Caco-2 (cell line): ENCODE measurements at regions not wholly inside any gene's neighbourhood (a gene's known extent, or its start where the extent isn't known, plus 50 kb on each side); places are given as distances from the start of the nearest gene placed in this dataset.

Experiments used
- BruUV-seq: library from RNA; stranded (reverse); fragments of 400-500 nt; replicated peaks from 2 replicates; lab custom pipeline; 2021; lab: Mats Ljungman, UMichigan
- CTCF ChIA-PET: fragments of 300-600 bp; sonication (Branson Sonifier 250); formaldehyde crosslinking; loops from one replicate; lab custom pipeline; 2022; ENCODE audit warnings: antibody characterized with exemption; lab: Charles Lee
- POLR2A ChIA-PET: fragments of 300-600 bp; sonication (Branson Sonifier 250); formaldehyde crosslinking; loops from one replicate; lab custom pipeline; 2022; ENCODE audit warnings: antibody characterized with exemption; lab: Charles Lee
- DNase-seq, 2 experiments: peaks; one replicate each; pipeline versions ENCODE4 v3.0.0 to v3.0.0-alpha.2; 2020 to 2022
- H3K27me3 ChIP-seq: replicated peaks from 2 replicates; pipeline ENCODE4 v1.6.0; 2011; ENCODE audit warnings: low read length; ENCODE audit not compliant: control insufficient read depth, insufficient read depth
- H3K36me3 ChIP-seq: 2 replicates; pipeline ENCODE4 v1.5.1; 2011; ENCODE audit warnings: low read length; ENCODE audit not compliant: control insufficient read depth, insufficient read depth
- H3K4me1 ChIP-seq: fragments of 250-450 bp; sonication (Bioruptor Pico); 2 replicates; pipeline ENCODE4 v1.5.1; 2020; ENCODE audit warnings: mild to moderate bottlenecking
- H3K4me3 ChIP-seq: 2 replicates; pipeline ENCODE4 v1.5.1; 2011; ENCODE audit warnings: low read depth, mild to moderate bottlenecking, control low read depth, low read length
- H3K9me3 ChIP-seq: fragments of 250-450 bp; sonication (Bioruptor Pico); 2 replicates; pipeline ENCODE4 v1.5.1; 2020; ENCODE audit warnings: mild to moderate bottlenecking, moderate library complexity
- H3K27ac Mint-ChIP-seq: one replicate; pipeline ENCODE4 v1.8.0; 2022; ENCODE audit warnings: mixed read lengths; ENCODE audit not compliant: unreplicated experiment
- H3K27me3 Mint-ChIP-seq: one replicate; pipeline ENCODE4 v1.8.0; 2022; ENCODE audit warnings: mixed read lengths; ENCODE audit not compliant: insufficient read depth, unreplicated experiment
- H3K36me3 Mint-ChIP-seq: one replicate; pipeline ENCODE4 v1.8.0; 2022; ENCODE audit warnings: mild to moderate bottlenecking, mixed read lengths; ENCODE audit not compliant: insufficient read depth, unreplicated experiment
- H3K4me1 Mint-ChIP-seq: one replicate; pipeline ENCODE4 v1.8.0; 2022; ENCODE audit warnings: low read depth, mixed read lengths; ENCODE audit not compliant: unreplicated experiment
- H3K4me3 Mint-ChIP-seq: one replicate; pipeline ENCODE4 v1.8.0; 2022; ENCODE audit warnings: mild to moderate bottlenecking, moderate library complexity, mixed read lengths; ENCODE audit not compliant: unreplicated experiment
- H3K9me3 Mint-ChIP-seq: one replicate; pipeline ENCODE4 v1.8.0; 2022; ENCODE audit warnings: mixed read lengths; ENCODE audit not compliant: unreplicated experiment
- intact Hi-C: fragments of 100-400 bp; cut with micrococcal nuclease; formaldehyde crosslinking; loops from one replicate; pipeline ENCODE4 v1.10.0; 2022; ENCODE audit not compliant: unreplicated experiment
- TF ChIP-seq, protein P1 (sequence below), 2 experiments: fragments of 200-600 bp in 1 of 2; IDR thresholded peaks; 1 replicate in 1 of 2; 2 replicates in 1 of 2; pipeline versions ENCODE4 v1.5.1 to v1.8.0; 2011 to 2022; ENCODE audit warnings: antibody characterized with exemption in 1 of 2, control low read depth in 1 of 2, inconsistent platforms in 1 of 2, low read depth in 1 of 2, low read length in 1 of 2, mild to moderate bottlenecking in 1 of 2, moderate library complexity in 1 of 2; ENCODE audit not compliant: insufficient read depth in 1 of 2, severe bottlenecking in 1 of 2, unreplicated experiment in 1 of 2

DNA sequence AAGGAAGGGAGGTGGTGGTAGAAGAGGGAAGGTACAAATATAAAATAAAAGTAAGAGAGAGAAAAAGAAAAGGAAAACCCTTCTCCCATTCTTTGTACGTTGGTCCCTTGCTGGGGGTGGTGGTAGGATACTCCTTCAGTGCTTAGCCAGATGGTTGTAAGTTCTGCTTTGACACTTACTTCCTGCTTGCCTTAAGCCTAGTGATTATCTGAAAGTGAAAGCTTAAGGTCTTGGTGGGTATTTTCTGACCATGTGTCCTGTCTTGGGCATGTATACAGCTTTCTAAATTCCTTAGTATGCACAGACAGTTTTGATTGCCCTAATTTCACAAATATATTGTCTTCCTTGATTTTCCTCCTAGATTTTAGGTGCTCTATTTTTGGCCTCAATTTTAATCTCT is 314.8 kb downstream of the PCDH17 start:
- Mint-ChIP-seq H3K27me3 (no peaks in the 10 kb centered on the region), H3K27ac (no peak overlapping the region), H3K4me3 (no peak overlapping the region), H3K9me3 (peaks cover 20% of the 10 kb centered on the region), H3K36me3 (no peaks in the 10 kb centered on the region), H3K4me1 (no peaks in the 10 kb centered on the region)
- TF ChIP-seq, protein P1, sequence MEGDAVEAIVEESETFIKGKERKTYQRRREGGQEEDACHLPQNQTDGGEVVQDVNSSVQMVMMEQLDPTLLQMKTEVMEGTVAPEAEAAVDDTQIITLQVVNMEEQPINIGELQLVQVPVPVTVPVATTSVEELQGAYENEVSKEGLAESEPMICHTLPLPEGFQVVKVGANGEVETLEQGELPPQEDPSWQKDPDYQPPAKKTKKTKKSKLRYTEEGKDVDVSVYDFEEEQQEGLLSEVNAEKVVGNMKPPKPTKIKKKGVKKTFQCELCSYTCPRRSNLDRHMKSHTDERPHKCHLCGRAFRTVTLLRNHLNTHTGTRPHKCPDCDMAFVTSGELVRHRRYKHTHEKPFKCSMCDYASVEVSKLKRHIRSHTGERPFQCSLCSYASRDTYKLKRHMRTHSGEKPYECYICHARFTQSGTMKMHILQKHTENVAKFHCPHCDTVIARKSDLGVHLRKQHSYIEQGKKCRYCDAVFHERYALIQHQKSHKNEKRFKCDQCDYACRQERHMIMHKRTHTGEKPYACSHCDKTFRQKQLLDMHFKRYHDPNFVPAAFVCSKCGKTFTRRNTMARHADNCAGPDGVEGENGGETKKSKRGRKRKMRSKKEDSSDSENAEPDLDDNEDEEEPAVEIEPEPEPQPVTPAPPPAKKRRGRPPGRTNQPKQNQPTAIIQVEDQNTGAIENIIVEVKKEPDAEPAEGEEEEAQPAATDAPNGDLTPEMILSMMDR (IDR thresholded peaks at IDR 0.05; ENCODE audit: insufficient read depth in 1 of 2, low read depth in 1 of 2, low read length in 1 of 2, severe bottlenecking in 1 of 2, unreplicated experiment in 1 of 2), result no peak
- Histone ChIP-seq H3K36me3 (no peaks in the 10 kb centered on the region), H3K27me3 (no peaks in the 10 kb centered on the region), H3K9me3 (0 out of 2 replicates have a peak, but pooled peaks cover 4% of the 10 kb centered on the region), H3K4me1 (peaks cover 3% of the 10 kb centered on the region; the same call in 1 of the 2 replicates), H3K4me3 (no peak overlapping the region)
- ChIA-PET CTCF (no interaction called here), POLR2A (no interaction called here)
- DNase-seq, result no peak
- BruUV-seq, result no TSS peak
- intact Hi-C loops, result no loop called here

DNA sequence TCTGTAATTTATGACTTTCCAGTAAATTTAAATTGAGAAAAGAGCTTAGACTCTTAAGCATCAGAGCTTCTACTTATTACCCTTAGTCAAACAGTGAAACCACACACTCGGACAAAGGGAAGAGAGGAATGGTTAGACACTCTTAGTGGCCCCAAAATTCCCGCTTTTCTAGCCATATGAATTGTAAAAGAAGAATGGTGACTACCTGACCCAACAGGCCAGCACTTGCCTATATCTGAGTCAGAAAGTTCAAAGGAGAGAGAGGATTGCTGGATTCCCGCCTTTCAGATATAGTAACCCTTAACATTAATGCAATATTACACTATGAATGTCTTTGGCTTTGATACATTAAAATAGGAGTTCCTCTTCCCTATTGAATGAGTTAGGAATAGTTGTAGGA is 317.3 kb downstream of the PCDH17 start:
- H3K4me1 Mint-ChIP-seq, result no peaks in the 10 kb centered on the region
- intact Hi-C loops, result no loop called here
- H3K9me3 Mint-ChIP-seq, result peaks cover 28% of the 10 kb centered on the region
- H3K36me3 Mint-ChIP-seq, result no peaks in the 10 kb centered on the region
- POLR2A ChIA-PET, result no interaction called here
- Histone ChIP-seq H3K27me3 (no peaks in the 10 kb centered on the region), H3K9me3 (0 out of 2 replicates have a peak, but pooled peaks cover 4% of the 10 kb centered on the region), H3K4me3 (no peak overlapping the region), H3K4me1 (no peaks in the 10 kb centered on the region), H3K36me3 (no peaks in the 10 kb centered on the region)
- CTCF ChIA-PET, result no interaction called here
- H3K27me3 Mint-ChIP-seq, result no peaks in the 10 kb centered on the region
- TF ChIP-seq, protein P1 (IDR thresholded peaks at IDR 0.05; ENCODE audit: insufficient read depth in 1 of 2, low read depth in 1 of 2, low read length in 1 of 2, severe bottlenecking in 1 of 2, unreplicated experiment in 1 of 2), result no peak
- no peak overlapping the region for H3K4me3 Mint-ChIP-seq
- no peak for DNase-seq
- no TSS peak for BruUV-seq
- H3K27ac Mint-ChIP-seq, result no peak overlapping the region

DNA sequence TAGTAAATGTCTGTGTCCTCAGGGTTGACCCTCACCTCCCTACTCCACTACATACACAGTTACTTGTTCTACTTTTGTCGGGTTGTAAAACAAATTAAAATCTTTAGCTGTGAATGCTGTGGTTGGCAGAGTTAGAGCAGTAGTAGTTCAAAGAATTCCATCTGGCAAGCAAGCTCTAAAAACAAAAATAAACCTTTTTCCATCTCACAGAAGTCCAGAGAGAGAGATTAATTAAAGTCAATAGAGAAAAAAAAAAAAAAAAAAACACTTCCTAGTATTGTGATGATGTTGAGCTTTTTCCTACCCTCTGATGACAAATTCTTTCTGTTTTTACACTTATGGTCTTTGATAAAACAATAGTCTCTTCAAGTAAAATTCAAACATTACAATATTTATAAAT is 338.4 kb downstream of the PCDH17 start:
- H3K4me3 Mint-ChIP-seq, result no peak overlapping the region
- H3K9me3 Mint-ChIP-seq, result peaks cover 41% of the 10 kb centered on the region
- H3K27me3 Mint-ChIP-seq, result no peaks in the 10 kb centered on the region
- H3K27me3 ChIP-seq, result no peaks in the 10 kb centered on the region
- ChIA-PET CTCF (no interaction called here), POLR2A (no interaction called here)
- H3K4me1 Mint-ChIP-seq, result no peaks in the 10 kb centered on the region
- TF ChIP-seq, protein P1 (IDR thresholded peaks at IDR 0.05; ENCODE audit: insufficient read depth in 1 of 2, low read depth in 1 of 2, low read length in 1 of 2, severe bottlenecking in 1 of 2, unreplicated experiment in 1 of 2), result no peak
- no peaks in the 10 kb centered on the region for H3K36me3 Mint-ChIP-seq
- H3K36me3 ChIP-seq, result no peaks in the 10 kb centered on the region
- H3K4me1 ChIP-seq, result no peaks in the 10 kb centered on the region
- H3K9me3 ChIP-seq, result 0 out of 2 replicates have a peak, but pooled peaks cover 13% of the 10 kb centered on the region
- no peak overlapping the region for H3K27ac Mint-ChIP-seq
- no TSS peak for BruUV-seq
- DNase-seq, result no peak
- no peak overlapping the region for H3K4me3 ChIP-seq
- intact Hi-C loops, result no loop called here
